ENCODE measurements at regions not wholly inside any gene's neighbourhood (a gene's known extent, or its start where the extent isn't known, plus 50 kb on each side); places are given as distances from the start of the nearest gene placed in this dataset.

GRCh38 chr6:139871803-139872510 lies 497.5 kb upstream of the CITED2 start:
- H3K27ac ChIP-seq (ENCODE audit: low read depth, low read length), result no peak overlapping the region
- no peak overlapping the region for H3K4me3 ChIP-seq (ENCODE audit: low read depth, low read length)
- WGBS (ENCODE audit: insufficient coverage), result no CpG with 5 or more reads among the region's 1 CpG
- H3K9me3 ChIP-seq (ENCODE audit: control insufficient read depth, insufficient read depth, low read length), result no peaks in the 10 kb centered on the region
- no peaks in the 10 kb centered on the region for H3K4me1 ChIP-seq (ENCODE audit: control insufficient read depth, insufficient read depth, low read length)
- no peaks in the 10 kb centered on the region for H3K27me3 ChIP-seq (ENCODE audit: control insufficient read depth, insufficient read depth, low read length)
- H3K36me3 ChIP-seq (ENCODE audit: control insufficient read depth, insufficient read depth, low read length), result no peaks in the 10 kb centered on the region
- no peak for DNase-seq (ENCODE audit: low read depth in 4 of 6, low spot score in 6 of 6)

GRCh38 chr6:139871165-139871710 lies 496.8 kb upstream of the CITED2 start:
- H3K9me3 ChIP-seq (ENCODE audit: control insufficient read depth, insufficient read depth, low read length), result no peaks in the 10 kb centered on the region
- no peak overlapping the region for H3K27ac ChIP-seq (ENCODE audit: low read depth, low read length)
- 94% methylated on average over 4 of the region's 6 CpGs for WGBS (ENCODE audit: insufficient coverage)
- no peak for DNase-seq (ENCODE audit: low read depth in 4 of 6, low spot score in 6 of 6)
- no peaks in the 10 kb centered on the region for H3K4me1 ChIP-seq (ENCODE audit: control insufficient read depth, insufficient read depth, low read length)
- H3K27me3 ChIP-seq (ENCODE audit: control insufficient read depth, insufficient read depth, low read length), result no peaks in the 10 kb centered on the region
- no peaks in the 10 kb centered on the region for H3K36me3 ChIP-seq (ENCODE audit: control insufficient read depth, insufficient read depth, low read length)
- H3K4me3 ChIP-seq (ENCODE audit: low read depth, low read length), result no peak overlapping the region

DNA sequence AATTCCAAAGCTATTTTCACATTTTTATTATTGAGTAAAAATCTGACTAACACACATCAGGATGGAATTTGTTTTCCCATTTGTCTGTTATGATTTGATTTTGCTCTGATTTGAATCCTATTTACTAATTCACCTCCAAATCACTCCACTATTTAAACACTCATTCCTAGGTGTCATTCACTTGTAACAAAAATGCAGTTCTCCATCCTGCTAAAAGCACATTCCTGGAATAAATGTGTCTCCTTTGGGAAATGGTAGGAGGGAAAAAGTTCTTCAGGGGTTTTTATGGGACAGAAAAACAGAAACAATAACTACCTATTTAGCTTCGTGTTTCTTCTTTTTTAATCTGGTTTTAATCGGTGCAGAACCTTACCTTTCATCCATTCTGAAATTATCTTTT lies 494.1 kb upstream of the CITED2 start:
- no peaks in the 10 kb centered on the region for H3K4me1 ChIP-seq (ENCODE audit: control insufficient read depth, insufficient read depth, low read length)
- H3K4me3 ChIP-seq (ENCODE audit: low read depth, low read length), result no peak overlapping the region
- DNase-seq (ENCODE audit: low read depth in 4 of 6, low spot score in 6 of 6), result no peak
- H3K27me3 ChIP-seq (ENCODE audit: control insufficient read depth, insufficient read depth, low read length), result no peaks in the 10 kb centered on the region
- 100% methylated on average over 1 of the region's 2 CpGs for WGBS (ENCODE audit: insufficient coverage)
- H3K36me3 ChIP-seq (ENCODE audit: control insufficient read depth, insufficient read depth, low read length), result no peaks in the 10 kb centered on the region
- no peaks in the 10 kb centered on the region for H3K9me3 ChIP-seq (ENCODE audit: control insufficient read depth, insufficient read depth, low read length)
- no peak overlapping the region for H3K27ac ChIP-seq (ENCODE audit: low read depth, low read length)

DNA sequence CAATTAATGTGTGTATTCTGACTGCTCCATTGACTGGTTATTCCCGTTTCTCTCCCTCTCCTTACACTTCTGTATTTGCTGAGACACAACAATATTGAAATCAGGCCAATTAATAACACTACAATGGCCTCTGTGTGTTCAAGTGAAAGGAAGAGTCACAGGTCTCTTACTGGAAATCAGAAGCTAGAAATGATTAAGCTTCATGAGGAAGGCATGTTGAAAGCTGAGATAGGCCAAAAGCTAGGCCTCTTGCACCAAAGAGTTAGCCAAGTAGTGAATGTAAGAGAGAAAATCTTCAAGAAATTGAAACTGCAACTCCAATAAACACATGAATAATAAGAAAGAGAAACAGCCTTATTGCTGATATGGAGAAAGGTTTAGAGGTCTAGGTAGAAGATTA lies 489.5 kb upstream of the CITED2 start:
- Histone ChIP-seq H3K9me3 (ENCODE audit: control insufficient read depth, insufficient read depth, low read length) (no peaks in the 10 kb centered on the region), H3K27ac (ENCODE audit: low read depth, low read length) (no peak overlapping the region), H3K36me3 (ENCODE audit: control insufficient read depth, insufficient read depth, low read length) (no peaks in the 10 kb centered on the region), H3K27me3 (ENCODE audit: control insufficient read depth, insufficient read depth, low read length) (no peaks in the 10 kb centered on the region), H3K4me3 (ENCODE audit: low read depth, low read length) (no peak overlapping the region), H3K4me1 (ENCODE audit: control insufficient read depth, insufficient read depth, low read length) (no peaks in the 10 kb centered on the region)
- no CpG with 5 or more reads among the region's 1 CpG for WGBS (ENCODE audit: insufficient coverage)
- DNase-seq (ENCODE audit: low read depth in 4 of 6, low spot score in 6 of 6), result no peak

DNA sequence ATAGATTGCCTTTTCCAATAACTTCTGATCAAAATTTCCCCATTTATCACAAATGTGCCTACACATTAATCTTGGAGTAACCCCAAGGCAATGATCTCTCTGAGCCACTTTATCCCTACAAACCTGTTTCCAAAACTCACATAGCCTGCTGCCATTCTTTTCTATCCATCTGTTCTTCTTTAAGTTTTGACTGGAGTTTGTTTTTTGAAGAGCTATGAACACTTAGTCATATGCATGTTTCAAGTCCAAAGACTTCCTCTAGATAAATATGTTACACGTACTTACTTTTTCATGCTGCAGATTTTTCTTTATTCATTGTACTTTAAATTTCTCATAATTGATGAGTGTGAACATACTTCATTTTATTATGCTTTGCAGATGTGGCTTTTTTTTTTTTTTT lies 488.9 kb upstream of the CITED2 start:
- no CpG with 5 or more reads among the region's 1 CpG for WGBS (ENCODE audit: insufficient coverage)
- Histone ChIP-seq H3K27ac (ENCODE audit: low read depth, low read length) (no peak overlapping the region), H3K9me3 (ENCODE audit: control insufficient read depth, insufficient read depth, low read length) (no peaks in the 10 kb centered on the region), H3K4me3 (ENCODE audit: low read depth, low read length) (no peak overlapping the region), H3K36me3 (ENCODE audit: control insufficient read depth, insufficient read depth, low read length) (no peaks in the 10 kb centered on the region), H3K4me1 (ENCODE audit: control insufficient read depth, insufficient read depth, low read length) (no peaks in the 10 kb centered on the region), H3K27me3 (ENCODE audit: control insufficient read depth, insufficient read depth, low read length) (no peaks in the 10 kb centered on the region)
- peak in 1 of 6 donors; percentile 54 for DNase-seq (ENCODE audit: low read depth in 4 of 6, low spot score in 6 of 6)

- no peak overlapping the region for H3K4me3 ChIP-seq (ENCODE audit: low read depth, low read length)
- H3K27ac ChIP-seq (ENCODE audit: low read depth, low read length), result no peak overlapping the region
- no peaks in the 10 kb centered on the region for H3K36me3 ChIP-seq (ENCODE audit: control insufficient read depth, insufficient read depth, low read length)
- no peaks in the 10 kb centered on the region for H3K27me3 ChIP-seq (ENCODE audit: control insufficient read depth, insufficient read depth, low read length)
- no peak for DNase-seq (ENCODE audit: low read depth in 4 of 6, low spot score in 6 of 6)
- WGBS (ENCODE audit: insufficient coverage), result no CpG with 5 or more reads among the region's 2 CpGs
- no peaks in the 10 kb centered on the region for H3K9me3 ChIP-seq (ENCODE audit: control insufficient read depth, insufficient read depth, low read length)
- H3K4me1 ChIP-seq (ENCODE audit: control insufficient read depth, insufficient read depth, low read length), result no peaks in the 10 kb centered on the region
Measured at GRCh38 chr6:139862311-139862710, 487.9 kb upstream of the CITED2 start.

GRCh38 chr6:139860203-139860602 lies 485.8 kb upstream of the CITED2 start:
- Histone ChIP-seq H3K9me3 (ENCODE audit: control insufficient read depth, insufficient read depth, low read length) (no peaks in the 10 kb centered on the region), H3K4me1 (ENCODE audit: control insufficient read depth, insufficient read depth, low read length) (no peaks in the 10 kb centered on the region), H3K27ac (ENCODE audit: low read depth, low read length) (no peak overlapping the region), H3K4me3 (ENCODE audit: low read depth, low read length) (no peak overlapping the region), H3K27me3 (ENCODE audit: control insufficient read depth, insufficient read depth, low read length) (no peaks in the 10 kb centered on the region), H3K36me3 (ENCODE audit: control insufficient read depth, insufficient read depth, low read length) (no peaks in the 10 kb centered on the region)
- 93% methylated on average over 2 of the region's 4 CpGs for WGBS (ENCODE audit: insufficient coverage)
- DNase-seq (ENCODE audit: low read depth in 4 of 6, low spot score in 6 of 6), result no peak

GRCh38 chr6:139858429-139858828 lies 484.0 kb upstream of the CITED2 start:
- Histone ChIP-seq H3K27me3 (ENCODE audit: control insufficient read depth, insufficient read depth, low read length) (no peaks in the 10 kb centered on the region), H3K36me3 (ENCODE audit: control insufficient read depth, insufficient read depth, low read length) (no peaks in the 10 kb centered on the region), H3K27ac (ENCODE audit: low read depth, low read length) (no peak overlapping the region), H3K4me1 (ENCODE audit: control insufficient read depth, insufficient read depth, low read length) (no peaks in the 10 kb centered on the region), H3K9me3 (ENCODE audit: control insufficient read depth, insufficient read depth, low read length) (no peaks in the 10 kb centered on the region), H3K4me3 (ENCODE audit: low read depth, low read length) (no peak overlapping the region)
- no peak for DNase-seq (ENCODE audit: low read depth in 4 of 6, low spot score in 6 of 6)
- WGBS (ENCODE audit: insufficient coverage), result no CpG with 5 or more reads among the region's 2 CpGs

GRCh38 chr6:139857143-139857542 lies 482.7 kb upstream of the CITED2 start:
- Histone ChIP-seq H3K27ac (ENCODE audit: low read depth, low read length) (no peak overlapping the region), H3K9me3 (ENCODE audit: control insufficient read depth, insufficient read depth, low read length) (no peaks in the 10 kb centered on the region), H3K27me3 (ENCODE audit: control insufficient read depth, insufficient read depth, low read length) (no peaks in the 10 kb centered on the region), H3K36me3 (ENCODE audit: control insufficient read depth, insufficient read depth, low read length) (no peaks in the 10 kb centered on the region), H3K4me1 (ENCODE audit: control insufficient read depth, insufficient read depth, low read length) (no peaks in the 10 kb centered on the region), H3K4me3 (ENCODE audit: low read depth, low read length) (no peak overlapping the region)
- DNase-seq (ENCODE audit: low read depth in 4 of 6, low spot score in 6 of 6), result no peak
- WGBS (ENCODE audit: insufficient coverage), result no CpG with 5 or more reads among the region's 2 CpGs

DNA sequence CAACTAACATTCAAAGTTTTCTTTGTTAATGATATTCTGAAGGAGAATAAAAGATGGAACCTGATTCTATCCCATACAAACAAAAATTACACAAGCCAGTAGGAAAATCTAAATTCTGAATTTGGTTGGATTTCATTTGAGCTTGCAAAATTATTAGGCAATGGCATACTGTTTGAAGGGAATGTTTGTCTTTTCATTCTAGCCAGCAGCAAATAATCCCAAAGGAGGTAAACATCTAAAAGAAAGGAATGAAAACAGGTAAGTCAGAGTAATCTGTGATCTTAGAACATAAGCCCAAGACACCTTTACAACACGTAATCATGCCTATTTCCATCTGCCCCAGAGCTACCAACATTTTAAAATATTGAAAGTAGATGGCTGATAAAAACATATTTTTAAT lies 482.1 kb upstream of the CITED2 start:
- no peaks in the 10 kb centered on the region for H3K4me1 ChIP-seq (ENCODE audit: control insufficient read depth, insufficient read depth, low read length)
- WGBS (ENCODE audit: insufficient coverage), result no CpG with 5 or more reads among the region's 1 CpG

More for the DNA sequence above, 482.1 kb upstream of the CITED2 start:
- Histone ChIP-seq H3K9me3 (ENCODE audit: control insufficient read depth, insufficient read depth, low read length) (no peaks in the 10 kb centered on the region), H3K36me3 (ENCODE audit: control insufficient read depth, insufficient read depth, low read length) (no peaks in the 10 kb centered on the region), H3K4me3 (ENCODE audit: low read depth, low read length) (no peak overlapping the region), H3K27ac (ENCODE audit: low read depth, low read length) (no peak overlapping the region), H3K27me3 (ENCODE audit: control insufficient read depth, insufficient read depth, low read length) (no peaks in the 10 kb centered on the region)
- DNase-seq (ENCODE audit: low read depth in 4 of 6, low spot score in 6 of 6), result no peak
